GM18909 (cell line): ENCODE measurements at regions not wholly inside any gene's neighbourhood (a gene's known extent, or its start where the extent isn't known, plus 50 kb on each side); places are given as distances from the start of the nearest gene placed in this dataset.
A peak's percentile ranks its signal among the peaks of the same experiment; 100 is the strongest.
"Not testable (repeated sequence)": the region's sequence is repeated elsewhere in the genome, so short reads cannot be mapped to it uniquely, and the experiment has no call there.

ENCODE experiments used
- ATAC-seq: cut with Tn5 transposase; IDR thresholded peaks from one replicate; pipeline ENCODE4 v1.9.1; 2021; ENCODE audit warnings: mild to moderate bottlenecking; ENCODE audit not compliant: unreplicated experiment, poor library complexity

DNA sequence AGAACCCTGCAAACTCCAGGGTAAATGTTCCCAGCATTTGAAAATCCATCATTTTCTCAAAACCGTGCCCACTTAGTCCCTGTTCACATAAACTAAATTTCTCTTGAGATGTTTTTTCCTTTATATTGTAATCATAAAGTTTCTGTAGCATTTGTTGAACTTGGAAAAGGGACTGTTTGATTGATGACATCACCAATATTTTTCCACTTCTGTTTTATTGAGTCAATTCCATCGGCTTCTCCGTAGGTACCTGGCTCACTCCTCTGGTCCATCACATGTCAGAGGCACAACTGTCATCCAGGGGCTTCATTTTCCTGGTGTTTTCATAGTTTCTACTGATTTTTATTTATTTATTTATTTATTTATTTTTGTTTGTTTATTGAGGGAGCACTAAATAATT is 462.5 kb upstream of the PFKP start:
- ATAC-seq = no peak

- ATAC-seq = no peak
Measured at GRCh38 chr10:2599571-2599970, 467.8 kb upstream of the PFKP start.

DNA sequence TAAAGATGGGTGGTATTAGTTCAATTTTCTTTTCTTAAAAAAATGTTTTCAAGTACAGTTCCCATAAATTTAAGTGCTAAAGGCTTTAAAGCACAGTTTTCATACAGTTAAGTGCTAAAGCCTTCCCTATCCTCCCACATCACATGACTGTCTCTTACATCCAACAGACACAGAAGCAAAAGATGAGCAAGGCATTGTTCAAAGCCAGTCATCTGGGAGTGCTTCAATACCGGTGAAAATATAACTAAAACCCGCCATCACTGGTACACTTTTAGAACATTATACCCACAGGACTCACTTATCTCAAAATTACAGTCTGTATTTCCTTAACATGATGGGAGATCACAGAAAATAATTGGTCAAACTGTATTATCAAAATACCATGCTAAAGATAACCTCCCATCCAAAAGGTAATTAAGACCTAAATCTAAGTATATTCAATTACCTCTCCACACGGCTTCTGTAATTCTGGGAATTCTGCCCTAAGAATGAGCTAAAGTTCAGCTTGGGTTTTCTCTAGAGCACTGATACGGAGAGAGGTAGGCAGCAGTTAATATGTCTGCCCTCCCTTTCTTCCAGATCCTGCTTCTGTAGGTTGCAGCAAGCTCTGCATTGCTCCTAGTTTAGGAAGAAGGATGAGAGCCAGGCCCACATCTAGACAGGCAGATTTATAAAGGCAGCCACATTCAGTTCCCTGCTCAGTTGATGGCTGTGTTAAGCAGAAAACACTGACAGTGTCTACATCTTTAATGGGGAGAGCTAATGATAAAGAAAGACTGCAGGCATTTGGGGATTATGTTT is 474.8 kb upstream of the PFKP start:
- ATAC-seq = no peak

DNA sequence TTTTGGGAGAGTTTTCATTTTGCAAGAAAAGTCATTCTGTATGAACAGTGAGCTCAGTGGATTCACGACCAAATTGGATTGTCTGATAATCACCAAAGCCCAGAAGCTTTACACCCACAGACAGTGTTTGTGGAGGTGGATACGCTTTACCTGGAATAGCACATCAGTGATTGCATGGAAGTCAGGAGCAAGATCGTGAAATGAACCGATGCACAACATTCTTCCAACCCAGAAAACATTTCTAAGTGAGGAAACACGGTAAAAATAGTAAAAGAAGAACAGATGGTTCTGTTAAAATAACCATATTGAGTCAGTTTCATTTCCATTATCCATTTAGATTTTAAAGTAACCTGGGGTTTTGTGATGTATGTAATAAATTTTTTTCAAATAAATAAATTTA is 478.2 kb upstream of the PFKP start:
- no peak for ATAC-seq

DNA sequence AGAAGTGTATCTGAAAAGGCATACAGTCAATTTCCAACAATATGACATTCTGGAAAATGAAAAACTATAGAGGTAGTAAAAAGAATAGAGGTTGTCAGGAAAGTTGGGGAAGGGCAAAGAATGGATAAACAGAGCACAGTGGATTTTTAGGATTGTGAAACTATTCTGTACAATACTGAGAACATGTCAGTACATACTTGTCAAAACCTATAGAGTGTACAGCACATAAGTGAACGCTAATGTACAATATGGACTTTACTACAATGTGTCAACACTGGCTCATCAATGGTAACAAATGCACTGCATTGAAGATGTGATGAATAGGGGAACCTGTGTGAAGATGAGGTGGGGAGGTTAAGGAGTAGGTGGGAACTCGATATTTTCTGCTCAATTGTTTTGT is 483.0 kb upstream of the PFKP start:
- ATAC-seq = no peak

GRCh38 chr10:2576892-2577291 is 490.5 kb upstream of the PFKP start:
- ATAC-seq = no peak

- ATAC-seq = no peak
Measured at GRCh38 chr10:2575460-2575859, 491.9 kb upstream of the PFKP start.

DNA sequence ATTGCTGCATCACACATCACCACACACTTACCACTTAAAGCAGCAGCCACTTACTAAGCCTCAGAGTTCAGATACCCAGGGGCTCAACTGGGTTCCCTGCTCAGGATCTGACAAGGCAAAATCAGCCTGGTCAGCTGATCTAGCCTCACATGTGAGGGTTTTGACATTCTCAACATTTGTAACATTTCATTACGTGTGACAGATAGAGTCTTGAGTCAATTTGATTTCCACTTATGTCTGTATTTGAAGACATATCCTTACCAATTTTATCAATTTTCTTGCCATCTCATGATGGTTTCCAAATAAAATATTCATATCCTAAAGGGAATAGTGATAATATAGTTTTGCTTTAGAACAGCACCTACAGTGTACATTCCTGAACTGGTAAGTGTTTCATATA is 494.7 kb upstream of the PFKP start:
- ATAC-seq = no peak

GRCh38 chr10:2556883-2557282 is 510.5 kb upstream of the PFKP start:
- ATAC-seq = peak; percentile 85

GRCh38 chr10:2548071-2548470 is 519.3 kb upstream of the PFKP start:
- no peak for ATAC-seq

DNA sequence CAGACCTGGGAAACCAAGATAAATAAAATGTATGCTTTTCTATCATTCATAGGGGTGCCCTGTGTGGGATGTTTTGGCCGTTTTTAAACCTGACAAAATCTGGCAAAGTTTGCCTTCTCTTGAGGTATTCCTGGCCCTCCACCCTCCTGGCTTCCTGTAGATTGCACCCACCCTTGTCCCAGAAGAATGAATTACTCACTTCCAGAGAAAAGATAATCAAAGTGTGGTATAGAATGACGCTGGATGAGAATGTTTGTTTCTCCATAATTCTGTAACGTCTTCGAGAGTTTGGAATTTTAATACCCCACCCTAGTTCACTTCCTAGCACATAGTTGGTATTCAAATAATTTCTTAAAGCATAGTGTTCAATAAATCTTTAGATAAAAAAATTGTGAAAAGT is 519.7 kb upstream of the PFKP start:
- no peak for ATAC-seq

DNA sequence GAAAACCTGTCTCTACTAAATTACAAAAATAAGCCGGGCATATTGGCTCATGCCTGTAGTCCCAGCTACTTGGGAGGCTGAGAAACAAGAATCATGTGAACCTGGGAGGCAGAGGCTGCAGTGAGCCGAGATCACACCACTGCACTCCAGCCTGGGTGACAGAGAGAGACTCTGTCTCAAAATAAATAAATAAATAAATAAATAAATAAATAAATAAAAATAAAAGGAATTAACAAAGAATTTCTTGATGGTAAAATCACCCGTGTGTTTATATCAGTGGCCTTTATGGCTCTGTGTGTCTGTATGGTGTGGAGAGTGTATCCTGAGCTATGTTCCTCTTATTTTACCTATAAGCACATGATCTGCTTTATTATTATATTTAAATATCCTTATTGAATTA is 520.5 kb upstream of the PFKP start:
- not testable (repeated sequence) for ATAC-seq

DNA sequence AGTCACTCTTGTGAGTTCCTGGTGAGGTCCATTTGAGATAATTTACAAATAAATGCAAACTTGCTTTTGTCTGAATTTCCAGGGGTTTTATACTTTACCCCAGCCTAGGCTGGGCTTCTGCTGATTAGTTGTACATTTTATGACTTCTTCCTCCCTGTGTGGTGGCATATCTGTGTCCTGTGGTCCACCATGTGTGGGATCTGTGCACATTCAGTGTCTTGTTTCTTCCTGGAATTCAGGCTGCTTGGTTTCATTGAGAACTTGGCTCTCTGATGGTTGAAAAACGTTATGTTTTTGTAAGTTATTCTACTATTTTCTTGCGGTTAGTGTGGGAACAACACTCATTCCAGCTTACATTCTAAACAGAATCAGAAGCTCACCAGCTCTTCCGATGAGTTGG is 523.4 kb upstream of the PFKP start:
- ATAC-seq = no peak

GRCh38 chr10:2543142-2543886 is 524.0 kb upstream of the PFKP start:
- no peak for ATAC-seq

- ATAC-seq = no peak
Measured at GRCh38 chr10:2541176-2541575, 526.2 kb upstream of the PFKP start.

DNA sequence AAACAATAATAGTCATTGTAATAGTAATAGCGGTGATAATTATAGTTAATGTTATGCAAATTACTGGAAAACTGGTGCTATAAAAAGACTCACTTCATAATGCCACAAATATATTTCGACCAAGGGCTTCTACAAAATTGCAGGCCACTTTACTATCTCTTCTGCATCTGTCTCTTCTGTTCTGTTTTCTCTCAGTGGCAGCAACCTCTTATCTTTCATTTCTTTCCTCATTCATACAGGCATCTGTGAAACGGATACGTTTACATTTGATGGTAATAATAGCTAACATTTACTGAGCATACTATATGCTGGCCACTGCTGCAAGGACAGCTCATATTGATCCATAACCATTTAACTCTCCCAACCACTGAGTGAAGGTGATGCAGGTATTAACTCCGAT is 537.4 kb upstream of the PFKP start:
- no peak for ATAC-seq

DNA sequence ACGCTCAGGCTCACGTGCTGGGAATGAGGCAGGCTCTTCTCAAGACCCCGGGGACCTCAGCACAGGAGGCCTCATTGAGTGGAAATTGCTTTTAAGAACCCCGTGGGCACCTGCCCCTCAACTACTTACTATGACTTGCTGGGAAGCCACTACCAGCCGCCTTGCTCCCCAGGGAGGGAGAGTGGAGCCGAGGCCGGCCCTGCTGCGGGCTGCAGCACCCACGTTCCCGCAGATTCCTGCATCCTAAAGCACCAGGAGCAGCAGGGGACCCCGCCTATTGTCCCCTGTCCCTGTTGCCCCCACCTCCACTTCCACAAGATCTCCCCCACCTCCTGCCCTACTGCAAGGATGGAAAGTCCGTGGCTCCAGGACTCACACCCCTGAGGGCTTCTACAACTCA is 541.6 kb upstream of the PFKP start:
- ATAC-seq = no peak

GRCh38 chr10:2519139-2519538 is 548.2 kb upstream of the PFKP start:
- no peak for ATAC-seq

GRCh38 chr10:2509081-2509531 is 558.2 kb upstream of the PFKP start:
- ATAC-seq = no peak

- ATAC-seq = not testable (repeated sequence)
Measured at GRCh38 chr10:2501366-2501940, 565.9 kb upstream of the PFKP start.

DNA sequence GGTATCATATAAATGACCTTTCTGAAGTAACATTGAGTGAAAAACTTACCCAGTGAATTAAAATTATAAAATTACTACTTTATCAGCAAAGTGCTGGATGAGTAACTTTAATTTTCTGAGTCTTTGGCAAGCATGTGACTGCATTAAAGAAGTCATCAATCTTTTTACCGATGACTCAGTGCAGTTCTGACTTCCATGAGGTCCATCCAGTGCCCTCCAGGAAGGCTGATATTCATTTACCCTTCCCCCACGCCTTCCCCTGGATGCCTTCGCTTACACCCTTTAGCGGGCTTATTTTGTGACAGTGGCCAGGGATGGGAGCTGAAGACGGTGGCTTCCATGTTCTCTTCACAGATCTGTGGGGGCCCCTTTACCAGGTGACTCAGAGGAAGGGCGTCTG is 572.9 kb upstream of the PFKP start:
- ATAC-seq = no peak
